Panc1 (cell line): ENCODE measurements at regions not wholly inside any gene's neighbourhood (a gene's known extent, or its start where the extent isn't known, plus 50 kb on each side); places are given as distances from the start of the nearest gene placed in this dataset.

ENCODE experiments used
- ATAC-seq: fragments of 200-7000 bp; cut with Tn5 transposase; 2 replicates; pipeline ENCODE4 v1.9.1; 2020; ENCODE audit warnings: mild to moderate bottlenecking, moderate library complexity
- BruUV-seq: library from RNA; stranded (reverse); fragments of 400-500 nt; replicated peaks from 2 replicates; lab custom pipeline; 2021; lab: Mats Ljungman, UMichigan
- CTCF ChIA-PET: fragments of 300-600 bp; sonication (Branson Sonifier 250); formaldehyde crosslinking; loops from one replicate; lab custom pipeline; 2022; ENCODE audit warnings: antibody characterized with exemption; lab: Charles Lee
- POLR2A ChIA-PET: fragments of 300-600 bp; sonication (Branson Sonifier 250); formaldehyde crosslinking; loops from one replicate; lab custom pipeline; 2022; ENCODE audit warnings: antibody characterized with exemption; lab: Charles Lee
- DNase-seq: peaks from one replicate; pipeline ENCODE4 v3.0.0-alpha.2; 2010; ENCODE audit warnings: low read depth, low spot score
- H3K27ac ChIP-seq: 2 replicates; pipeline ENCODE4 v1.5.1; 2011; ENCODE audit warnings: mild to moderate bottlenecking, low read length, inconsistent platforms
- H3K27me3 ChIP-seq: fragments of 200-500 bp; sonication (Bioruptor generic); 2 replicates; pipeline ENCODE4 v1.6.0; 2014; ENCODE audit warnings: low read length, inconsistent platforms; ENCODE audit not compliant: control insufficient read depth, insufficient read depth
- H3K36me3 ChIP-seq: fragments of 200-500 bp; sonication (Bioruptor generic); 2 replicates; pipeline ENCODE4 v1.5.1; 2014; ENCODE audit warnings: inconsistent platforms, mild to moderate bottlenecking, low read length, moderate library complexity; ENCODE audit not compliant: control insufficient read depth, insufficient read depth
- H3K4me1 ChIP-seq: 2 replicates; pipeline ENCODE4 v1.5.1; 2011; ENCODE audit warnings: inconsistent platforms, mild to moderate bottlenecking, low read length, moderate library complexity; ENCODE audit not compliant: control insufficient read depth, insufficient read depth
- H3K4me3 ChIP-seq, 2 experiments: 2 replicates each; pipeline ENCODE4 v1.5.1; 2011 to 2012; ENCODE audit warnings: low read depth in 2 of 2, low read length in 2 of 2, mild to moderate bottlenecking in 2 of 2, inconsistent platforms in 1 of 2, moderate library complexity in 1 of 2
- H3K9me3 ChIP-seq: fragments of 200-500 bp; sonication (Bioruptor generic); 2 replicates; pipeline ENCODE4 v1.5.1; 2014; ENCODE audit warnings: low read depth, mild to moderate bottlenecking, inconsistent platforms, low read length, moderate library complexity; ENCODE audit not compliant: control insufficient read depth, insufficient read depth
- POLR2AphosphoS5 ChIP-seq: IDR thresholded peaks from 2 replicates; pipeline ENCODE4 v1.6.1; 2012; ENCODE audit warnings: mild to moderate bottlenecking, low read depth, low read length, moderate library complexity
- SIN3A ChIP-seq: IDR thresholded peaks from 2 replicates; pipeline ENCODE4 v1.6.1; 2012; ENCODE audit warnings: low read depth, mild to moderate bottlenecking, low read length, moderate library complexity, borderline replicate concordance; ENCODE audit not compliant: insufficient read depth
- TCF7L2 ChIP-seq: IDR thresholded peaks from 2 replicates; pipeline ENCODE4 v1.6.1; 2011; ENCODE audit warnings: mild to moderate bottlenecking, low read depth, low read length, inconsistent platforms
- in situ Hi-C: cut with HindIII; loops from 2 replicates; pipeline ENCODE4 v1.10.0; 2016; ENCODE audit warnings: low sequenced_read_pairs, low pct_unique_long_range_greater_than_20kb
- intact Hi-C: fragments of 100-400 bp; cut with micrococcal nuclease; formaldehyde crosslinking; loops from one replicate; pipeline ENCODE4 v1.10.0; 2022; ENCODE audit not compliant: unreplicated experiment
- TF ChIP-seq, protein P1 (sequence below): fragments of 450-650 bp; IDR thresholded peaks from 2 replicates; pipeline ENCODE4 v1.5.1; 2017; ENCODE audit warnings: mild to moderate bottlenecking
- TF ChIP-seq, protein P2 (sequence below), 2 experiments: IDR thresholded peaks; 2 replicates each; pipeline ENCODE4 v1.6.1; 2011 to 2012; ENCODE audit warnings: low read depth in 2 of 2, control low read depth in 1 of 2, low read length in 1 of 2, mild to moderate bottlenecking in 1 of 2, moderate library complexity in 1 of 2; ENCODE audit not compliant: insufficient read depth in 1 of 2

DNA sequence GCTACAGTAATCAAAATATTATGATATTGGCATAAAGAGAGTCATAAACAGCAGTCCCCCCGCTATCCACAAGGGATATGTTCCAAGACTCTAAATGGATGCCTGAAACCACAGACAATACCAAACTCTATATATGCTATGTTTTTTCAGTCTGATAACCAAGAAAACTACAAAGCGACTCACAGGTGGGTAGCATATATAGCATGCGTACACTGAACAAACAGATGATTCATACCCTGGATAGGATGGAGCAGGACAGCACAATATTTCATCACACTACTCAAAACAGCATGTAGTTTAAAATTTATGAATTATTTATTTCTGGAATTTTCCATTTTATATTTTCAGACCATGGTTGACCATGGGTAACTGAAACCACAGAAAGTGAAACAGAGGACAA lies 87.0 kb upstream of the PPP2R3A start:
- TF ChIP-seq, protein P1, sequence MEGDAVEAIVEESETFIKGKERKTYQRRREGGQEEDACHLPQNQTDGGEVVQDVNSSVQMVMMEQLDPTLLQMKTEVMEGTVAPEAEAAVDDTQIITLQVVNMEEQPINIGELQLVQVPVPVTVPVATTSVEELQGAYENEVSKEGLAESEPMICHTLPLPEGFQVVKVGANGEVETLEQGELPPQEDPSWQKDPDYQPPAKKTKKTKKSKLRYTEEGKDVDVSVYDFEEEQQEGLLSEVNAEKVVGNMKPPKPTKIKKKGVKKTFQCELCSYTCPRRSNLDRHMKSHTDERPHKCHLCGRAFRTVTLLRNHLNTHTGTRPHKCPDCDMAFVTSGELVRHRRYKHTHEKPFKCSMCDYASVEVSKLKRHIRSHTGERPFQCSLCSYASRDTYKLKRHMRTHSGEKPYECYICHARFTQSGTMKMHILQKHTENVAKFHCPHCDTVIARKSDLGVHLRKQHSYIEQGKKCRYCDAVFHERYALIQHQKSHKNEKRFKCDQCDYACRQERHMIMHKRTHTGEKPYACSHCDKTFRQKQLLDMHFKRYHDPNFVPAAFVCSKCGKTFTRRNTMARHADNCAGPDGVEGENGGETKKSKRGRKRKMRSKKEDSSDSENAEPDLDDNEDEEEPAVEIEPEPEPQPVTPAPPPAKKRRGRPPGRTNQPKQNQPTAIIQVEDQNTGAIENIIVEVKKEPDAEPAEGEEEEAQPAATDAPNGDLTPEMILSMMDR = no peak
- TF ChIP-seq SIN3A = no peak
- TF ChIP-seq POLR2AphosphoS5 = no peak
- POLR2A ChIA-PET = no interaction called here
- Histone ChIP-seq H3K36me3 (no peaks in the 10 kb centered on the region), H3K27me3 (no peaks in the 10 kb centered on the region), H3K9me3 (no peaks in the 10 kb centered on the region), H3K4me3 (no peak overlapping the region), H3K4me1 (no peaks in the 10 kb centered on the region), H3K27ac (no peak overlapping the region)
- intact Hi-C loops = no loop called here
- BruUV-seq = no TSS peak
- in situ Hi-C loops = no loop called here
- DNase-seq (no peak), ATAC-seq (no peak)
- CTCF ChIA-PET = no interaction called here

DNA sequence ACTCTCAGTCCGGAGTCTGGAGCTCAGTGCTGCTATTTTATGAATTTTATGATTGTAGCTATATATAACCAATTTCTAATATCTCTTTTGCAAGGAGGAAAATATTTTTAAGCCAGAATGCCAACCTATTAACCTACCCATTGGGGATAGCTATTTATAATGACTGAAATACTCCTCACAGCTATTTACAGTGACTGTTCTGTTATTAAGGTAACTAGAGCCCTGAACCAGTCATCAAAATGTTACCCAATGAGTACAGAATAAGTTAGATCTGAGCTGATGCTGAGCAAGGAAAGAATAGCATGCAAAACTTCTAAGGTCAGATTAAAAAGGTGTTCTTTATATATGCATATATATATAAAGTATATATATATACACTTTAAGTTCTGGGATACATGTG lies 79.6 kb upstream of the PPP2R3A start:
- Histone ChIP-seq H3K4me1 (no peaks in the 10 kb centered on the region), H3K36me3 (no peaks in the 10 kb centered on the region), H3K4me3 (no peak overlapping the region), H3K27ac (no peak overlapping the region), H3K27me3 (no peaks in the 10 kb centered on the region; the same call in 1 of the 2 replicates), H3K9me3 (no peaks in the 10 kb centered on the region)
- ATAC-seq (no peak), DNase-seq (no peak)
- intact Hi-C loops (no loop called here), in situ Hi-C loops (no loop called here)
- ChIA-PET CTCF (no interaction called here), POLR2A (no interaction called here)
- TF ChIP-seq, protein P1 = no peak
- TF ChIP-seq TCF7L2 = no peak
- BruUV-seq = no TSS peak

DNA sequence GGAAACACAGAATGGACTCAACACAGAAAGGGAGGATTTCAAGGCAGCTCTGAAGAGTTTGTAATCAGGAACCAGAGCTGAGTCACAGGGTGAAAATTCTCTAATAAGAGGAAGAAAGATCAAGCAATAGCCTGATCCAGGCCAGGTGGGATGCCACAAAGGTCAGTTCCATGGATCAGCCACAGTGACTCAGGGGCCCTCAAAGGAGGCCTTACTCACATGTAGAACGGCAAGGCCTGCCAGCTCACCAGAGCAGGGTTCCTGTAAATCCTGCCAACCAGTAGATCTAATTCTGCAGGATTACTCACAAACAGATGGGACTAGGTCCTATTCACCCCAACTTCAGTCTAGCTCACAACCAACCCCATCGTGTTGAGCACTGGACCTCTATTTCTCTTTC lies 78.3 kb upstream of the PPP2R3A start:
- ChIA-PET POLR2A (no interaction called here), CTCF (no interaction called here)
- BruUV-seq = no TSS peak
- TF ChIP-seq POLR2AphosphoS5 = no peak
- TF ChIP-seq, protein P2, sequence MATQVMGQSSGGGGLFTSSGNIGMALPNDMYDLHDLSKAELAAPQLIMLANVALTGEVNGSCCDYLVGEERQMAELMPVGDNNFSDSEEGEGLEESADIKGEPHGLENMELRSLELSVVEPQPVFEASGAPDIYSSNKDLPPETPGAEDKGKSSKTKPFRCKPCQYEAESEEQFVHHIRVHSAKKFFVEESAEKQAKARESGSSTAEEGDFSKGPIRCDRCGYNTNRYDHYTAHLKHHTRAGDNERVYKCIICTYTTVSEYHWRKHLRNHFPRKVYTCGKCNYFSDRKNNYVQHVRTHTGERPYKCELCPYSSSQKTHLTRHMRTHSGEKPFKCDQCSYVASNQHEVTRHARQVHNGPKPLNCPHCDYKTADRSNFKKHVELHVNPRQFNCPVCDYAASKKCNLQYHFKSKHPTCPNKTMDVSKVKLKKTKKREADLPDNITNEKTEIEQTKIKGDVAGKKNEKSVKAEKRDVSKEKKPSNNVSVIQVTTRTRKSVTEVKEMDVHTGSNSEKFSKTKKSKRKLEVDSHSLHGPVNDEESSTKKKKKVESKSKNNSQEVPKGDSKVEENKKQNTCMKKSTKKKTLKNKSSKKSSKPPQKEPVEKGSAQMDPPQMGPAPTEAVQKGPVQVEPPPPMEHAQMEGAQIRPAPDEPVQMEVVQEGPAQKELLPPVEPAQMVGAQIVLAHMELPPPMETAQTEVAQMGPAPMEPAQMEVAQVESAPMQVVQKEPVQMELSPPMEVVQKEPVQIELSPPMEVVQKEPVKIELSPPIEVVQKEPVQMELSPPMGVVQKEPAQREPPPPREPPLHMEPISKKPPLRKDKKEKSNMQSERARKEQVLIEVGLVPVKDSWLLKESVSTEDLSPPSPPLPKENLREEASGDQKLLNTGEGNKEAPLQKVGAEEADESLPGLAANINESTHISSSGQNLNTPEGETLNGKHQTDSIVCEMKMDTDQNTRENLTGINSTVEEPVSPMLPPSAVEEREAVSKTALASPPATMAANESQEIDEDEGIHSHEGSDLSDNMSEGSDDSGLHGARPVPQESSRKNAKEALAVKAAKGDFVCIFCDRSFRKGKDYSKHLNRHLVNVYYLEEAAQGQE (IDR thresholded peaks at IDR 0.05; ENCODE audit: insufficient read depth in 1 of 2, low read depth in 2 of 2, low read length in 1 of 2) = no peak
- TF ChIP-seq TCF7L2 = no peak
- intact Hi-C loops (no loop called here), in situ Hi-C loops (no loop called here)
- ATAC-seq (no peak), DNase-seq (no peak)
- Histone ChIP-seq H3K9me3 (no peaks in the 10 kb centered on the region), H3K4me3 (no peak overlapping the region), H3K27ac (no peak overlapping the region), H3K27me3 (no peaks in the 10 kb centered on the region; the same call in 1 of the 2 replicates), H3K36me3 (no peaks in the 10 kb centered on the region), H3K4me1 (no peaks in the 10 kb centered on the region)
